ENCODE measurements at regions not wholly inside any gene's neighbourhood (a gene's known extent, or its start where the extent isn't known, plus 50 kb on each side); places are given as distances from the start of the nearest gene placed in this dataset.
"Not testable (repeated sequence)": the region's sequence is repeated elsewhere in the genome, so short reads cannot be mapped to it uniquely, and the experiment has no call there.

DNA sequence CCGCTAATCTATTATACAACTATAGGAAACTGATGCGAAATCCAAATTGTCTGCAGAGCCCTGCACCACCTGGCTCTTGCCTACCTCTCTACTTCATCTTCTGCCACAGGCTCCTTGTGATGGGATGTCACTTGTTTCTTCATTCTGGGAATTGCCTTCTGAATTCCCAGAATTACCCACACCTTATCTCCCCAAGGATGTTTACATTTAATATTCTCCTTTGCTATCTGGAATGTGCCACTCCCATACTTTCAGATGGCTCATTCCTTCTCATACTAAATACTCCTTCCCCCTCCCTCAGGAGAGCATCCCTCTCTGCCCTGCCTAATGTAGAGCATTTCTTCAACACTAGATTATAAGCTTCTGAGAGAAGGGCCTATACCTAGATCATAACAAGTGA, 573.1 kb downstream of the GALC start:
- DNase-seq (ENCODE audit: low spot score) = no peak

DNA sequence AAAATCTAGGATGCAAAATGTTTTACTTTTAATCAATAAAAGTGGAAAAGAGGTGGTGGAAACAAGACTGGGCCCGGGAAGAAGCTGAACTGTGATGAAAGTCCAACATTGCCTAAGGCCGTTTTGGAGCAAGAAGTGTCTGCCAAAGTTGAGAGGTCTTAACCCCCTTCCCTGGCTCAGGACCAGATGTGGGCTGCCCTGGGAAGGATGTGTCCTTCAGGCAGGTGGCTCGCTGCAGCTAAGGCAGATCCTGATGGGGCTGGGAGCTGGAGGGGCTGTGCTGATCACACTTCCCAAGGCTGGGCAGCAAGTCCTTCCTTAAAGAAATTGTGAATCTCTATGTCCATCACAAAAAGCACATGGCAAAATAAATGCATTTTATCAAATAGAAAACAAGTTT, 581.6 kb downstream of the GALC start:
- no peak for DNase-seq (ENCODE audit: low spot score)

DNA sequence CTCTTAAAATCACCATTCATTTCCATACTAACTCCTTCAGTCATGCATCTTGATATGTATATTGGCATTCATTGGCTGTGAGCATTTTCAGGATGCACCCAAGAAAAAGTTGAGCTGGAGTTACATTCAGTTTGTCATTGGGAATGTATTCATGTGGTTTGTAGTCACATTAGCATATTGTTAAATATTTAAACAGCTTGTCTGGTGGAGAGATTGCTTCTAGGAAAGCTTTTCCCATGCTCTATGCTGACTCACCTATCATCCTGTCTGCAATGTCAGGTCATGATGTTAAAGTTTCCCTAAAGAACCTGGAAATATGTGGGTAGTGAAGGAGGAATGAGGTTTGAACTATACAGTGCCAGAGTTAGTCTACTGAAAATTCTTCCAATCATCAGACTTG, 583.6 kb downstream of the GALC start:
- no peak for DNase-seq (ENCODE audit: low spot score)

DNA sequence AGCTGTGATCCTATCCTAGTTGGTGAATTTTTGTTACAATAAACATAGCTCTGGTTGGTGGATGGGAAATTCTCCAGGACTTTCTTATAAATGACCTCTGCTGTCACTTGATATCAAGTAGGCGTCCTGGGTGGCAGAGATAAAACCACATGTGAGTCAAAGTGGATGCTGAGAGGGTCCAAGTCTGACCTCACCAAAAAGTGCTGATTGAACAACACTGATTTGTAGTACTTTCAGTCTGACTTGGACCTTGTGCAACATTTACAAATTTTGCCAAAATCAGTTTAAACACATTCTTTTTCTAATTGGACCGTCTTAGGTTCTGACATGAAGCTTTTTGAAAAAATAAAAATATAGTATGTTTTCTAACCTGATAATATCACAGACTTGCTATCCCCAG, 585.6 kb downstream of the GALC start:
- DNase-seq (ENCODE audit: low spot score) = no peak

DNA sequence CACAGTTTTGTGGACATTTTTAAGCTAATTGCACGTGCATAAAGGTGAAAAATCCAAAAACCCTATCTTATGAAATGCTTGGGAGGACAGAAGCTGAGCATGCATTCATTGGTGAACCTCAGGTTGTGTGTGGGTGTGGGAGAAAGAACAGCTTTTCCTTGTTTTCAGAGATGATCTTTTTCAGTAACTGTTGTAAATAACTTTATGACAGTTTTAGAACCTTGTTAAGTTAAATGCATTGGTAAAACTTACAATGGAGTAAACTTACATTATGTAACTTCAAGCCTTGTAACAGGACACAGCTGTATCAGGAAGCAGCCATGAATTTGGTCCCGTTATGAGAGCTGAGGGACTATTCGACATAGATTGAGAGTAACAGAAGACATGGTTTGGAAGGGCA, 587.4 kb downstream of the GALC start:
- no peak for DNase-seq (ENCODE audit: low spot score)

DNA sequence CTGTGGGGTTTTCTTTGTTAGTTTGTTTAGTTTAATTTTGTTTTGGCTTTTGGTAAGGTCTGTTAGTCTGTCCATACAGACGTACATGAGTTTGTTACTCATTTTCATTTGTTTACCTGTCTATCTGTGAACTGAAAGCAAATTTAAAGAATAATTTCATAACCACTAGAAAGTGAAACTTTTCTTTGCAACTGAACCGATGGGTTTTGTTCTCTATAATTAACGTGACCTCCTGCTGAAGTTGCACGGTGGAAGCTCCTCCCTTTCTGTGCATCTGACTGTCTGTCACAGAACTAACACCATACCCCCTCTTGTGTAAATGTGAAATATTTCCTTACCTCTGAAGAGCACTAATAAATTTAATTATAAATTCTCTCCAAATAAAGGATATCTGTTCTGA, 595.5 kb downstream of the GALC start:
- no peak for DNase-seq (ENCODE audit: low spot score)

DNA sequence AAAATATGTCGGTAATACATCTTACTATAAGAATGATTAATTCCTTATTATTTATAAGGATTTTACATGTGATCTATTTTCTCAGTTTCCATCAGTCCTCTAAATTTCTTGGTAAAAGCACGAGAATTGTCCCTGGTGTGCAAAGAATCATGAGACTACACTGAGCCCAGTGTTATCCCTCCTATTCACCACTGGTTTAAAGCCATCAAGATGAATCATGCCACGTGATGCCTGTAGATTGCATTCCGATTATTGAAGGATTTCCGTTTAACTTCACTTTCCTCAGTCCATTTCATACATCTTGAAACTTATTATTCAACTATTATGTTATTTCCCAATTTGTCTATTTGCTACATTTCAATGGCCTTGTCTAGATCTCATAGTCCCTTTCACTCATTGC, 601.9 kb downstream of the GALC start:
- DNase-seq (ENCODE audit: low spot score) = no peak

DNA sequence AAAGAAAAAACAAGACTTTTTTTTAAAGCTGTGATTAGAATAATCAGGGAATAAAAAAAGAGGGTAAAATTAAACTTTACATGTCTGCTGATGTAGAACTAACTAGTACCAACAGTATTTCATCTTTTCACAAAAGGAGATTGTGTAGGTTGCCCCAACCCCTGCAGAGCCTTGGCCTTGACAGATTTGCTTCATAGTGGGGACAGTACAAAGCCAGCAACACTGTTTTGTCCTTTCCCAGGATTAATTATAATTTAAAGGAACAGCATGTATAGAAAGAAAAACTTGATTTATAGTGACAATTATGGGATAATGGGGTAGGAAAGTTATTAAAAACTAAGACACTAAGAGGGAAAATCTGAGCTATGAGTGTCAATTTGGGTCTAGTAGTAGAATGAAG, 604.0 kb downstream of the GALC start:
- no peak for DNase-seq (ENCODE audit: low spot score)

DNA sequence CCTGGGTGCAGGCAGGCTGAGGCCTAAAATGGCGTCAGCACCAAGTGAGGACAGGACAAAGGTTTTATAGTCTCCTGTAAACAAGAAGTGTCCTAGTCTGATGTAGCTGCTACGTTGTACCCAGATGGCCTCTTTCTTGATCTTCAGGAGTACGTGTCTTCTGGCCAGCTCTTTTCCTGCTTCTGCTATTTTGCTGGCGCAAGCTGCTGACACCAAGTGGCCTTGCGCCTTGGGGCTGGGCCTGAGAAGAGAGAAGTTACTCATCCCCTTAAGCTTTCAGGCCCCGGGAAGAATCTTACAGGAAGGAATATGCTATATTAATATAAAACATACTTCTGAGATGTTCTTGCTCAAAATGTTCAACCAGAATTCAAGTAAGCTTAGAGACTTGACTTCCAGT, 605.2 kb downstream of the GALC start:
- no peak for DNase-seq (ENCODE audit: low spot score)

DNA sequence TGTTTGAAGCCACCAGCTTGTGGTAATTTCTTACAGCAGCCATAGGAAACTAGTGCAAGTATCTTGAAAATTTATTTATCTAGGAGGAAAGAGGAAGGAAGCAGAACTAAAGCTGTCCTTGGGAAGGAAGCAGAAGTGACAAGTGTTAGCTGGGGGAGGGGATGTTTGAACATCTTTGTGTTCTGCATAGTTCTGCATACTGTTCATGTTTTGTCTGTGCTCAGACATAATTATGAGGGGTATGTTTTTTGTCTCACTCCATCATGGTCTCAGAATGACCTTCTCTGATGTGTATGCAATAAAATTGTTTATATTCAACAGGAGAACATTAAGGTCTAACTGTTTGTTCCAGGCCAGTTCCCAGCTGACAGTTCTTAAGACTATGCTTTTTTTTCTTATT, 606.5 kb downstream of the GALC start:
- DNase-seq (ENCODE audit: low spot score) = no peak

DNA sequence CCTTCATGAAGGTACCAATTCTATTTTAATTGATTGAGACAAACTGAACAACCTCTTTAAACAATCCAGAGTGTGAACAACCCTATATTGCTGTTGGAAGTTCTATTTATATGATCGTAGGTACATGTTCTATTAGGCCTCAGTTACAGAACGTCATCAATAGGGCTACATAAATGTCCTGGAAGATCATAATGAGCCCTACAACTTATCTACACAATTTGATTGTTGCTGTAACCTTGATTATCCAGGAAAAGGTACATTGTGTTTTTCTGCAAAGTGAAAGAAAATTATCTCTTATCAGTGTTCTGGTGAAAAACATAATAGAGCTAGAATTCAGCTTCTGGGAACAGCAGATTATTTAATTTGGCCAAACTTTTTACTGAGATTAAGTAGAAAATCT, 612.9 kb downstream of the GALC start:
- DNase-seq (ENCODE audit: low spot score) = no peak

DNA sequence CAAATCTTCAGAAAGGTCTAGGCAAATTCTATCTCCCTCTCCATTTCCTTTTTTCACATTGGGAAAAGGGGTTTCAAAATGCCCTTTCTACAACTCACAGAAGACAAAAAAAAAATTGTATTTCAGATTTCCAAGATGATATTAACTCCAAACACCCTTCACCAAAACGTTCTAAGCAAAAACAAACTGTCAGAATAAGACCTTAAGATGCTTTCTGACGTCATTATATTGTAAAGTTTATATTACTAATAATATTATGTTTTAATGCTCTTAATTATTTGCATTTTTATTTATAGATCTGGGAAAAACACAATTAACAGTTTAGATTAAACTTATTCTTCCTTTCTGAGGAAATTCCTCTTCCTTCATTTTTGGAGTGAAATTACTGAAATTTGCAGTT, 624.2 kb downstream of the GALC start:
- no peak for DNase-seq (ENCODE audit: low spot score)

DNA sequence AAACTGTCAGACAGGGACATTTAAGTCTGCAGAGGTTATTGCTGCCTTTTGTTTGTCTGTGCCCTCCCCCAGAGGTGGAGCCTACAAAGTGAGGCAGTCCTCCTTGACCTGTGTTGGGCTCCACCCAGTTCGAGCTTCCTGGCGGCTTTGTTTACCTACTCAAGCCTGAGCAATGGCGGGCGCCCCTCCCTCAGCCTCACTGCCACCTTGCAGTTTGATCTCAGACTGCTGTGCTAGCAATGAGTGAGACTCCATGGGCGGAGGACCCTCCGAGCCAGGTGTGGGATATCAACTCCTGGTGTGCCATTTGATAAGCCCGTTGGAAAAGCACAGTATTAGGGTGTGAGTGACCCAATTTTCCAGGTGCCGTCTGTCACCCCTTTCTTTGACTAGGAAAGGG, 632.7 kb downstream of the GALC start:
- DNase-seq (ENCODE audit: low spot score) = not testable (repeated sequence)

DNA sequence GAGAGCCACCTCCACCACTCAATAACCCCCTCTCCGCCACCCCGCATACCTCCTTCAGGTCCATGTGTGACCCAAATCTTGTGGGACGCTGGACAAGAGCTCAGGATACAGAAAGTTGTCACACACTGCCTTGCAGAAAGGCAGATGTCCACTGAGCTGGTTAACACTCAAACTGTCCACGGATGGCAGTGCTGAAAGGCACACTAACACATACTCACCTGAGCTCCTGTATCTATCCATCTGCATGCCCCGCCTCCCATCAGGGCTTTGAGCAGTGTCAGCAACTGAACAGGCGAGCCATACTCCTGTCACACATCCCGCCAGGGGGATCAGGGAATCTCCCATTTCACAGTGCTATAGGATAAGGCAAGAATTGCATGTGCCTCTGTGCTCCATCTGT, 642.0 kb downstream of the GALC start:
- no peak for DNase-seq (ENCODE audit: low spot score)

DNA sequence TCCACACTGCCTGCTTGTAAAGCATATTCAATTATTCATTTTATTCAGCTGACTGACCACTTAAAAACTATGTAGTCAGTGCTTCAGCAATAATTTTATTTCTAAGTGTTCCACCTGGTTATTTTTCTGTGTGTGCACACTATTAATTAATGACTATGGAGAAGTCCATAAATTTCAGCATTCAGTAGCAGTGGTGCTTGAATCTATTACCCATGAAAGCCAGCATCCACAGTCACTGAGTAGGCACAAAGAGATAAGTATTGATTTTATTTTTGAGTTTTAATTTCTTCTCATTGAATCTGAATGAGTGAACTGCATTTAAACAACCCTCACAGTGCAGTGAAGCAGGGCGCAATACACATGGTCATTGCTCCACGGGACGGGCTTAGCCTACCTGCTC, 643.1 kb downstream of the GALC start:
- no peak for DNase-seq (ENCODE audit: low spot score)

DNA sequence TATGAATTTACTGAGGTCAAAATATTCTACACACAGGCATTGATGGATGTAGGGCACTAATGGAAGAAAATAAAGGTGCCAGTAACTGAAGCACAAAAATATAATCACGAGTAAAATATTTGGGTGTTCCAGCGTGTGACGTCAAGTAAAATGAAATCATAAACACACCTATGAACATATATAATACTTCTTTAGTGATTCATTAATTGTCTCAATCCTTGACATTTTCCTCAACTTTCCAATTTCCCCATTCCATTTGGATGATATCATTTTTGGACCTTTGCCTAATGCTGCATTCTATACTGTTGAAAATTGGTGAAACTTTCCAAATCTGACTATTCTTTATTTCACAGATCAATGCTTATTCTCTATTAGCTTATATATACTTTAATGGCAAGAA, 649.3 kb downstream of the GALC start:
- no peak for DNase-seq (ENCODE audit: low spot score)

DNA sequence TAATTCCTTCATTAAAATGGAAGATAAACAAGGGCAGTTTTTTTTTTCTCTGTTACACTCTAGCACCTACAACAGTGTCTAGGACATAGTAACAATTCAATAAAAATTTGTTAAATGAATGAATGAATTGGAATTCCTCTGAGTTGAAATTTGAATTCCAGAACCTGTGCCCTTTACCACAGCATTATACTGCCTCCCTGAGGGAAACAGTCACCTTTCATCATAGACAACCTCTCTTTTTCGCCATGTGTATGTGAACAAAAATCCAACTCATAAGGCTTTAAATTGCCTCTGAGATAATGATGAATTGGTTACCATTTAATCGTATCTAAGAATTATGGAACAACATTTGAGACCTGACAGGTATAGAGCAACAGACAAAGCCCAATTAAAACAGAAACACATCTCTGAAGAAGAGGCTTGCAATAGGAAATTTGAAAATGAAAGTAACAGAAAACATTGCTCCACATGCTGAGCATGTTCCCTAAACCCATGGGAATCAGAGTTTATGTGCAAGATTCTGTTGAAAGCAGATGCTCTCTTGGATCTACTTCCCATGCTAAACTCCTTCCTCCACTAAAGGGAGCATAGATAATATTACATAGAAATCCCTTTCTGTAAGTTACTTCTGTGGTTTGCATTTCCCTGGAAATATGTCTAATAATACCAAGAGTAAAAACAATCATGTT, 657.8 kb downstream of the GALC start:
- DNase-seq (ENCODE audit: low spot score) = no peak

DNA sequence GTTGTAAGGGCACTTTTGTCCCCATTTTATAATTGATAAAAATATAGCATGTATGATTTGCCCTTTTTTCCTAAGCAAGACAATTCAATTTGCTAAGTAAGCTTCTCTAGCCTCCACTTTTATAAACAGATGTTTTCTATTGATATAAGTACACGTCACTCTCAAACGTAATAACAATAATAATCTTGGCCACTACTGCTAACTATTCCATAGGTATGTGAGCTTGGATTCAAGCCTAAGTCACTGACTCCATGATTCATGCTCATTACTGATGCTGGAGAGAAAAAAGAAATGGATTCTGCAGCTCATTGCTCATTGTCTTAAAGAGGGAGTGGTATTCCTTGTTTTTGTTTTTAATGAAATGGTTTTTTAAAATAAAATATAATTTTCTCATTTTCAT, 661.0 kb downstream of the GALC start:
- no peak for DNase-seq (ENCODE audit: low spot score)

DNA sequence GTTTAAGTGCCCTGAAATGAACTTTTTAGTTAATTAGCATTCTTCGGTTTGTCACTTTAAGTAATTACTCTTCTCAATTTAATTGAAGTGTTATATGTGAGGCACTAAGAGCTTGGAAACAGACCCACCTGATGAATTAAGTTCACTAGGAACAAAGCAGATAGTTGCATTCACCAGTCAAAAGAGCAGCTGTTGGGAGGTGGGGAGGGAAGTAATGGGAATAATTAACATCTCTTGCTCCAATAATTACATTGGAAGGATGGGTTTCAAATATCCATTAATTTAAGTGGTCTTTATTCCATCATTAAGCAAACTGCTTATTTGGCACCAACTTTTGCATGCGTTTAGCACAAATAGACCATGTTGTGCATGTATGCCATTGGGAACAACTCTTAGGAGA, 667.2 kb downstream of the GALC start:
- no peak for DNase-seq (ENCODE audit: low spot score)

DNA sequence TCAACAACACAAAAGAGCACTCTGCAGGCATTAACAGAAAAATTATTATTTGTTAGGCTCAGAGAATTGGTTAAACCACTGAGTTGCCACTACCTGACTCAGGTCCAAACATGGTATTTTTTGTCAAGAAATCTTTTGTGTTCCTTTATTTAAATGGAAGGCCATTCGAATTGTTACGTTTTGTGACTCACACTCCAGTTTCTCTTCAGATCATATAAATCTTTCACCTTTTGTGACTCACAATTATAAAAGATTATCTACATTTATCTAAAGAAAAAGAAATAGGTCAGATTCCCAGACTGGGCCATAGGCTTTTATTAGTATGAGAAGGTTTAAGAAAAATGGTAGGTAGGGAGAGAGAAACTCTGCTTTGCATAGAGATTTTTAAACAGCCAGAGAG, 669.8 kb downstream of the GALC start:
- no peak for DNase-seq (ENCODE audit: low spot score)

DNA sequence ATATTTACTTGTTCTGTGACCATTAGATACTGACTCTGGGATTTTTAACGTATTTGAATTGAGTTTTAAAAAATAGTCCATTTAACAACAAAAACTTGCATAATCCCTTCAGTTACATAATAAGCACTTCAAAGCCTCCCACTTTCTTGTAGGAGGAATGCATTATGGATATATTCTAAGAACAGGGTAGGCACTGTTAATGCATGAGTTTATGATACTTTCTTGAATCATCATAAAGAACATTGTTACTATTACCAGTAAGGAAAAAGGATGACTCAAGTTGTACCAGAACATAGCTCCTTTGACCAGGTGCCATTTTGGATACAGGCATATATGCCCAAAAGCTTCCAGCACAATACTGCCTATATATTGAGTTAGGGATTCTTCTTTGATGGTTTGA, 671.4 kb downstream of the GALC start:
- no peak for DNase-seq (ENCODE audit: low spot score)

DNA sequence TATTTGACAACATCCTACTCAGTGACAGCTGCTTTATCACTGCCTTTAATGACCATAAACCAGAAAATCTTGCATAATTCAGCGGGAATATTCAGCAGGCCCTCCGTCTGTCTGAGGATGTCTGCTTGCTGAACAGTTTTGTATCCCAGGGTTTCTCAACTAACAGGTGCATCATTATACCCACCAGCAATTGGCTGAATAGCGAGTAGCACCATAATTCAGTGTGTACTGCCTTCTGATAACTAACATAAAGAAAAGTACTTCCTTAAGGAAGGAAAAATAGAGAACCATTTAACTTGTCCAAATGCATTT, 680.1 kb downstream of the GALC start:
- DNase-seq (ENCODE audit: low spot score) = no peak

DNA sequence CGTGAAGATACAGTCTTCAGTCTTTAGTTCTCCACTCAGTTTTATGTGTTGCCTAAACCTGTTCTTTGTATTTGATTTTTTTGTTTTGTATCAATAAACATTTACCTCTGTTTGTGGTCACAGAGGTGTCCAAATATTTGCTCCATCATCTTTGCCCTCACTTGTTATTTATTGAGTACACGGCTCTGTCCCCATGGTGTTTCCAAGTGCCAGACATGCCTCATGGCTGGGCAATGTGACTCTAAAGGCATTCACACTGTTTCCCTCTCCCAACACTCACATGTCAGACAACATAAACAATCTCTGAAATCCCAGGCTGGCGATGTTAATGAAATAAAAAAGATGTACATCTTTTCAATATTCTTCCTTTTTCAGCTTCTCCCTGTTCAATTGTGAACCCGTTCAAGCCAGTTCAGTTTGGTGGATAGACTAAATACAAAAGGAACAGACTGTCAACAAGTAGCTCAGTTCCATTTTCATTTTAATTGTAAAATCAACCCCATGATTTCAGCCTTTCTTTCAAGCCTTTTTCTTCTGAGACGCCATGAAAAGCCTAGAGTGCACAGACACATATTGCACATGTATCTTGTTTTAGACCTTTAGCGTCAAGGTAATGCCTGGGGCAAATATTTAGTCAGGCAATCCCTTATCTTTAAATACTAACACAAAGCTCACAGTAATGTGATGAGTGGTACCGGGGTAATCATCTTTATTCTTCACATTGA, 680.7 kb downstream of the GALC start:
- DNase-seq (ENCODE audit: low spot score) = no peak

DNA sequence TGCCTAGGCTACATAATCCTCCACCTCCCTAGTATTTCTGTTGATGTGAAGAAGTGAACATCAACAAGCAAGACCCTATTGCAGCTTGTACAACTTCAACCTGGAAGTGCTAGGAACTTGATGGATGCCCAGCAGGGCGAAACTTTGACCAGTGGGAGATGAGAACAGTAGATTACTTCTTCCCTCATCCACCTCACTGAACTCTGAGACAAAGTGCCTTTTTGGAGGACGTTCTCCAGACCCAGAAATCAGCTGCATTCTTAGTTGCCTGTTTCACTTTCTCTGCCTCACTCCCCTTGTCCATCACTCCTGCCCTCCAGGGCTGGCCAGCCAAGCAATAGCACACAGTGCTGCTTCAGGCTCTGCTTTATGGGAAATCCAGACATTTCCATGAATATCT, 683.4 kb downstream of the GALC start:
- no peak for DNase-seq (ENCODE audit: low spot score)

Measured in HuH-7.5 (cell line).